ENCODE measurements at regions not wholly inside any gene's neighbourhood (a gene's known extent, or its start where the extent isn't known, plus 50 kb on each side); places are given as distances from the start of the nearest gene placed in this dataset.

DNA sequence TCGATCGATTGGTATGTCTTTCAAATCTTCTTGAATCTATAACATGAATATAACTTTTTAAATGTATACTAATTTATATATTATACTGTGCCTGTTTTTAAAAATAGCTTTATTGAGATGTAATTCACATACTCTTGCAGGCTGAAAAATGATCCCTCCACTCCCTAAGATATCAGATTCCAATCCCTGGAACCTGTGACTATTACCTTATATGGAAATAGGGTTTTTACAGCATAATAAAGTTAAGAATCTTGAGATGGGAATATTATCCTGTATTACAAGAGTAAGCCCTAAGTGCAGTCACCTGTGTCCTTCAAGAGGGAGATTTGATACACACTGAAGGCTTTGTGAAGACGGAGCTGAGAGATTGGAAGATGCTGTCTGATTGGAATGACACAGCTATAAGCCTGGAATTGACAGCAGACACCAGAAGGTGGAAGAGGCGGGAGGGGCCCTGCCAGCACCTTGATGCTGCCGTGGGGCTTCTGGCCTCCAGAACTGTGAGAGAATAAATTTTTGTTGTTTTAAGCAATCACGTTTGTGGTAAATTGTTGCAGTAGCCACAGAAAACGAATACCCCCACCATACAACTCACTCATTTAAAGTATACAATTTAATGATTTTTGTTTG lies 161.3 kb downstream of the RMI1 start:
- intact Hi-C loops (cut with DNase I; ENCODE audit: low total_unique reads), result no loop called here
- Histone ChIP-seq H3K4me3 (no peak overlapping the region), H3K9me3 (no peaks in the 10 kb centered on the region), H3K36me3 (no peaks in the 10 kb centered on the region), H3K27me3 (peaks cover 28 to 41% (median 31%) of the 10 kb centered on the region in 3 donors), H3K27ac (no peak overlapping the region), H3K4me1 (peaks cover 13 to 16% of the 10 kb centered on the region in 2 donors)
- ATAC-seq (no peak), DNase-seq (no peak)
- TF ChIP-seq POLR2A (IDR thresholded peaks at IDR 0.05), result no peak
- TF ChIP-seq, protein P1, sequence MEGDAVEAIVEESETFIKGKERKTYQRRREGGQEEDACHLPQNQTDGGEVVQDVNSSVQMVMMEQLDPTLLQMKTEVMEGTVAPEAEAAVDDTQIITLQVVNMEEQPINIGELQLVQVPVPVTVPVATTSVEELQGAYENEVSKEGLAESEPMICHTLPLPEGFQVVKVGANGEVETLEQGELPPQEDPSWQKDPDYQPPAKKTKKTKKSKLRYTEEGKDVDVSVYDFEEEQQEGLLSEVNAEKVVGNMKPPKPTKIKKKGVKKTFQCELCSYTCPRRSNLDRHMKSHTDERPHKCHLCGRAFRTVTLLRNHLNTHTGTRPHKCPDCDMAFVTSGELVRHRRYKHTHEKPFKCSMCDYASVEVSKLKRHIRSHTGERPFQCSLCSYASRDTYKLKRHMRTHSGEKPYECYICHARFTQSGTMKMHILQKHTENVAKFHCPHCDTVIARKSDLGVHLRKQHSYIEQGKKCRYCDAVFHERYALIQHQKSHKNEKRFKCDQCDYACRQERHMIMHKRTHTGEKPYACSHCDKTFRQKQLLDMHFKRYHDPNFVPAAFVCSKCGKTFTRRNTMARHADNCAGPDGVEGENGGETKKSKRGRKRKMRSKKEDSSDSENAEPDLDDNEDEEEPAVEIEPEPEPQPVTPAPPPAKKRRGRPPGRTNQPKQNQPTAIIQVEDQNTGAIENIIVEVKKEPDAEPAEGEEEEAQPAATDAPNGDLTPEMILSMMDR (IDR thresholded peaks at IDR 0.05 in 4 of 5, conservative IDR thresholded peaks at IDR 0.05 in 1 of 5), result no peak
- in situ Hi-C loops (cut with MboI; ENCODE audit: low sequenced_read_pairs in 4 of 4), result loop anchor here in 1 of 4 donors (10.0 kb wide), 1 partner anchor 57 kb away; no protein-coding TSS in a partner anchor

GRCh38 chr9:84145031-84145430 lies 164.4 kb downstream of the RMI1 start:
- H3K4me1 ChIP-seq, result peaks cover 13 to 17% of the 10 kb centered on the region in 2 donors
- no peak overlapping the region for H3K4me3 ChIP-seq
- DNase-seq (no peak), ATAC-seq (no peak)
- TF ChIP-seq, protein P1 (IDR thresholded peaks at IDR 0.05 in 4 of 5, conservative IDR thresholded peaks at IDR 0.05 in 1 of 5), result no peak
- no peak for TF ChIP-seq POLR2A (IDR thresholded peaks at IDR 0.05)
- intact Hi-C loops (cut with DNase I; ENCODE audit: low total_unique reads) (no loop called here), in situ Hi-C loops (cut with MboI; ENCODE audit: low sequenced_read_pairs in 4 of 4) (loop anchor here in 1 of 4 donors (10.0 kb wide), 1 partner anchor 60 kb away; no protein-coding TSS in a partner anchor)
- no peaks in the 10 kb centered on the region for H3K9me3 ChIP-seq
- H3K27ac ChIP-seq, result no peak overlapping the region
- no peaks in the 10 kb centered on the region for H3K36me3 ChIP-seq
- H3K27me3 ChIP-seq, result peaks cover 28 to 41% (median 31%) of the 10 kb centered on the region in 3 donors

- TF ChIP-seq POLR2A (IDR thresholded peaks at IDR 0.05), result no peak
- TF ChIP-seq, protein P1 (IDR thresholded peaks at IDR 0.05 in 4 of 5, conservative IDR thresholded peaks at IDR 0.05 in 1 of 5), result no peak
- no peaks in the 10 kb centered on the region for H3K9me3 ChIP-seq
- intact Hi-C loops (cut with DNase I; ENCODE audit: low total_unique reads) (no loop called here), in situ Hi-C loops (cut with MboI; ENCODE audit: low sequenced_read_pairs in 4 of 4) (loop anchor here in 1 of 4 donors (10.0 kb wide), 1 partner anchor 61 kb away; no protein-coding TSS in a partner anchor)
- no peak overlapping the region for H3K4me3 ChIP-seq
- H3K4me1 ChIP-seq, result peaks cover 6 to 12% of the 10 kb centered on the region in 2 donors
- DNase-seq, result no peak
- no peaks in the 10 kb centered on the region for H3K36me3 ChIP-seq
- H3K27ac ChIP-seq, result no peak overlapping the region
- peaks cover 22 to 33% (median 25%) of the 10 kb centered on the region in 3 donors for H3K27me3 ChIP-seq
- ATAC-seq, result no peak
These were observed 165.2 kb downstream of the RMI1 start for GRCh38 chr9:84145780-84146179.

GRCh38 chr9:84146893-84147710 lies 166.5 kb downstream of the RMI1 start:
- ATAC-seq, result no peak
- H3K4me3 ChIP-seq, result no peak overlapping the region
- peaks cover 11 to 20% (median 12%) of the 10 kb centered on the region in 3 donors for H3K27me3 ChIP-seq
- DNase-seq, result no peak
- in situ Hi-C loops (cut with MboI; ENCODE audit: low sequenced_read_pairs in 4 of 4) (loop anchor here in 1 of 4 donors (10.0 kb wide), 1 partner anchor 62 kb away; no protein-coding TSS in a partner anchor), intact Hi-C loops (cut with DNase I; ENCODE audit: low total_unique reads) (no loop called here)
- no peaks in the 10 kb centered on the region for H3K36me3 ChIP-seq
- no peaks in the 10 kb centered on the region for H3K9me3 ChIP-seq
- H3K4me1 ChIP-seq, result peaks cover 0 to 10% of the 10 kb centered on the region in 2 donors
- no peak for TF ChIP-seq POLR2A (IDR thresholded peaks at IDR 0.05)
- TF ChIP-seq, protein P1 (IDR thresholded peaks at IDR 0.05 in 4 of 5, conservative IDR thresholded peaks at IDR 0.05 in 1 of 5), result no peak
- peak overlapping the region in 1 of 4 donors; percentile 11 for H3K27ac ChIP-seq

All from gastrocnemius medialis (tissue), 4 donors.